Brain microvascular endothelial cell (primary cell): ENCODE measurements at regions not wholly inside any gene's neighbourhood (a gene's known extent, or its start where the extent isn't known, plus 50 kb on each side); places are given as distances from the start of the nearest gene placed in this dataset.

Experiments
- DNase-seq: peaks from one replicate; pipeline ENCODE4 v3.0.0-alpha.2; 2020
- H3K27ac ChIP-seq: fragments of 250-450 bp; sonication (Bioruptor Pico); 2 replicates; pipeline ENCODE4 v1.5.1; 2020; ENCODE audit warnings: mild to moderate bottlenecking, moderate library complexity
- H3K27me3 ChIP-seq: fragments of 250-450 bp; sonication (Bioruptor Pico); replicated peaks from 2 replicates; pipeline ENCODE4 v1.5.1; 2020; ENCODE audit warnings: mild to moderate bottlenecking
- H3K36me3 ChIP-seq: fragments of 250-450 bp; sonication (Bioruptor Pico); replicated peaks from 2 replicates; pipeline ENCODE4 v1.5.1; 2020; ENCODE audit warnings: mild to moderate bottlenecking
- H3K4me3 ChIP-seq: 2 replicates; pipeline ENCODE4 v1.5.1; 2011; ENCODE audit warnings: low read depth, mild to moderate bottlenecking, control low read depth, low read length, moderate library complexity
- CTCF ChIP-seq: IDR thresholded peaks from 2 replicates; pipeline ENCODE4 v1.5.1; 2011; ENCODE audit warnings: low read depth, mild to moderate bottlenecking, moderate library complexity, low read length, control low read depth, inconsistent platforms; ENCODE audit errors: missing control alignments
- in situ Hi-C: cut with HindIII; loops from 2 replicates; pipeline ENCODE4 v1.10.0; 2017; ENCODE audit warnings: low sequenced_read_pairs, low pct_ligation_motif_present

- Histone ChIP-seq H3K27ac (no peak overlapping the region), H3K36me3 (no peaks in the 10 kb centered on the region), H3K27me3 (no peaks in the 10 kb centered on the region), H3K4me3 (no peak overlapping the region)
- DNase-seq: no peak
- no peak for TF ChIP-seq CTCF
- in situ Hi-C loops: no loop called here
Observed at GRCh38 chr17:69879576-69879975, 195.4 kb upstream of the KCNJ16 start.

GRCh38 chr17:69880591-69881112, 194.4 kb upstream of the KCNJ16 start:
- Histone ChIP-seq H3K4me3 (no peak overlapping the region), H3K27me3 (no peaks in the 10 kb centered on the region), H3K27ac (no peak overlapping the region), H3K36me3 (no peaks in the 10 kb centered on the region)
- DNase-seq: no peak
- in situ Hi-C loops: no loop called here
- no peak for TF ChIP-seq CTCF

DNA sequence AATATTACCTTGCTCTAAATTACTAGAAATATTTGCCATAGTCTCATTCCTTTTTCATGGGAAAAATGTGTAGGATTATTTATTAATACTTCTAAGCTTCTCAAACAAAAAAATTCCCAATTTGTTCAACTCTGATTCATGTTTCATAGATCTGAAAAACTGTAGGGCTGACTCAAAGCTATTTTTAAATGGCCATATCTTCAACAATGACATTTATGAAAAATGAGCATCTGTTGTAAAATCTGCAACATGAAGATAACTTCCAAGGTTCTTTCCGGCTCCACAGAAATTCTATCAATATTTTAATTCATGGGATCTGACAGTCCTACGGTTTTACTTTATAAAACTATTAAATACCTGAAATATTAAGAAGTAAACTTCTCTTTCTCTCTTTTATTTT, 192.7 kb upstream of the KCNJ16 start:
- H3K27me3 ChIP-seq: no peaks in the 10 kb centered on the region
- H3K36me3 ChIP-seq: no peaks in the 10 kb centered on the region
- H3K4me3 ChIP-seq: no peak overlapping the region
- DNase-seq: no peak
- TF ChIP-seq CTCF: no peak
- in situ Hi-C loops: no loop called here
- no peak overlapping the region for H3K27ac ChIP-seq

GRCh38 chr17:69883120-69883519, 191.9 kb upstream of the KCNJ16 start:
- no peak for DNase-seq
- in situ Hi-C loops: no loop called here
- no peak overlapping the region for H3K27ac ChIP-seq
- no peak for TF ChIP-seq CTCF
- no peak overlapping the region for H3K4me3 ChIP-seq
- H3K36me3 ChIP-seq: no peaks in the 10 kb centered on the region
- no peaks in the 10 kb centered on the region for H3K27me3 ChIP-seq

GRCh38 chr17:69884356-69884755, 190.7 kb upstream of the KCNJ16 start:
- H3K4me3 ChIP-seq: no peak overlapping the region
- H3K27ac ChIP-seq: no peak overlapping the region
- in situ Hi-C loops: no loop called here
- no peak for TF ChIP-seq CTCF
- no peaks in the 10 kb centered on the region for H3K27me3 ChIP-seq
- no peak for DNase-seq
- no peaks in the 10 kb centered on the region for H3K36me3 ChIP-seq

GRCh38 chr17:69884846-69885245, 190.2 kb upstream of the KCNJ16 start:
- H3K36me3 ChIP-seq: no peaks in the 10 kb centered on the region
- H3K27ac ChIP-seq: no peak overlapping the region
- no peak for DNase-seq
- H3K27me3 ChIP-seq: no peaks in the 10 kb centered on the region
- TF ChIP-seq CTCF: no peak
- in situ Hi-C loops: no loop called here
- no peak overlapping the region for H3K4me3 ChIP-seq
